Heart left ventricle (tissue), 16 donors: ENCODE measurements at regions not wholly inside any gene's neighbourhood (a gene's known extent, or its start where the extent isn't known, plus 50 kb on each side); places are given as distances from the start of the nearest gene placed in this dataset.

Source experiments
- ATAC-seq, 4 donors: fragments of 200-7000 bp; cut with Tn5 transposase; one replicate each; pipeline ENCODE4 v1.9.1; 2020 to 2022; ENCODE audit warnings: moderate library complexity in 4 of 4, mild to moderate bottlenecking in 3 of 4, moderate number of reproducible peaks in 1 of 4
- DNase-seq, 5 donors: peaks; one replicate each; pipeline ENCODE4 v3.0.0-alpha.2; 2020
- H3K27ac ChIP-seq, 12 donors: fragments of 200-600 bp; sonication (generic) in 4 of 12; one replicate each; pipeline versions ENCODE4 v1.5.0 to v1.8.0; 2016 to 2022; ENCODE audit warnings: mild to moderate bottlenecking in 2 of 12
- H3K27me3 ChIP-seq, 9 donors: fragments of 200-600 bp; sonication (generic) in 2 of 9; one replicate each; pipeline versions ENCODE4 v1.5.1 to v1.8.0; 2016 to 2022; ENCODE audit warnings: mild to moderate bottlenecking in 3 of 9
- H3K36me3 ChIP-seq, 9 donors: fragments of 200-600 bp; sonication (generic) in 2 of 9; one replicate each; pipeline versions ENCODE4 v1.5.0 to v1.8.0; 2018 to 2022; ENCODE audit warnings: mild to moderate bottlenecking in 2 of 9
- H3K4me1 ChIP-seq, 12 donors: fragments of 200-600 bp; sonication (generic) in 4 of 12; one replicate each; pipeline versions ENCODE4 v1.5.0 to v1.8.0; 2016 to 2022; ENCODE audit warnings: mild to moderate bottlenecking in 3 of 12
- H3K4me3 ChIP-seq, 12 donors: fragments of 200-600 bp; sonication (generic) in 4 of 12; one replicate each; pipeline versions ENCODE4 v1.5.0 to v1.8.0; 2017 to 2022; ENCODE audit warnings: mild to moderate bottlenecking in 9 of 12, moderate library complexity in 4 of 12
- H3K9me3 ChIP-seq, 12 donors: fragments of 200-600 bp; sonication (generic) in 4 of 12; one replicate each; pipeline versions ENCODE4 v1.5.0 to v1.8.0; 2016 to 2022; ENCODE audit warnings: mild to moderate bottlenecking in 1 of 12
- POLR2A ChIP-seq, 2 donors: fragments of 450-650 bp; IDR thresholded peaks; one replicate each; pipeline ENCODE4 v1.6.1; 2017; ENCODE audit warnings: antibody characterized with exemption in 2 of 2, mild to moderate bottlenecking in 2 of 2, moderate library complexity in 2 of 2
- WGBS, 4 donors: extraction: QIAGEN DNeasy Blood & Tissue Kit in 2 of 4; methylation state at CpG; one replicate each; pipeline versions ENCODE4 v1.1.5 to v1.1.7; 2013 to 2018; 5-methylcytosine and 5-hydroxymethylcytosine counted together
- intact Hi-C, 10 donors: fragments of 100-400 bp; cut with DNase I; formaldehyde crosslinking; loops; one replicate each; pipeline versions ENCODE4 v1.11.1 to v1.14.2; 2022
- TF ChIP-seq, protein P1 (sequence below), 12 donors: fragments of 200-600 bp; sonication (generic) in 4 of 12; IDR thresholded peaks; one replicate each; pipeline versions ENCODE4 v1.5.0 to v1.8.0; 2018 to 2022; ENCODE audit warnings: antibody characterized with exemption in 12 of 12, mild to moderate bottlenecking in 5 of 12
- donor health status: ischemic (EF 13 %, LVEDD 7.1; RV severe dilation, severe dysfunction).
- donor health status: healthy with polysubstance abuse.
- donor health status: DM: no; HTN: yes; CAD: no.
- donor health status: DM: no; HTN: no; CAD: no.
- donor health status: ischemic (EF 25% LVEDD 6.9; RV normal size, moderate dysfunction).
- donor health status: ischemic (EF 25% LVEDD 5.7; RV mildly dilated, moderate dysfunction).
- donor health status: healthy.
- donor health status: DM: yes; HTN: yes; CAD: no.
- donor health status: ischemic (EF 35%, LVEDD 5.7; RV mildly dilated, moderate dysfunction).
- donor health status: nonischemic (EF 11% LVEDD 7.7; RV severe dilation, severe dysfunction).
- donor health status: DM: yes; HTN: yes; CAD: no.
- donor health status: PGD.
- donor health status: ischemic (EF 29% LVEDD 5.4; RV normal size, mild dysfunction).
- donor health status: nonischemic (EF 23%, LVEDD 6.1; RV moderate dilation, normal function).

- TF ChIP-seq, protein P1, sequence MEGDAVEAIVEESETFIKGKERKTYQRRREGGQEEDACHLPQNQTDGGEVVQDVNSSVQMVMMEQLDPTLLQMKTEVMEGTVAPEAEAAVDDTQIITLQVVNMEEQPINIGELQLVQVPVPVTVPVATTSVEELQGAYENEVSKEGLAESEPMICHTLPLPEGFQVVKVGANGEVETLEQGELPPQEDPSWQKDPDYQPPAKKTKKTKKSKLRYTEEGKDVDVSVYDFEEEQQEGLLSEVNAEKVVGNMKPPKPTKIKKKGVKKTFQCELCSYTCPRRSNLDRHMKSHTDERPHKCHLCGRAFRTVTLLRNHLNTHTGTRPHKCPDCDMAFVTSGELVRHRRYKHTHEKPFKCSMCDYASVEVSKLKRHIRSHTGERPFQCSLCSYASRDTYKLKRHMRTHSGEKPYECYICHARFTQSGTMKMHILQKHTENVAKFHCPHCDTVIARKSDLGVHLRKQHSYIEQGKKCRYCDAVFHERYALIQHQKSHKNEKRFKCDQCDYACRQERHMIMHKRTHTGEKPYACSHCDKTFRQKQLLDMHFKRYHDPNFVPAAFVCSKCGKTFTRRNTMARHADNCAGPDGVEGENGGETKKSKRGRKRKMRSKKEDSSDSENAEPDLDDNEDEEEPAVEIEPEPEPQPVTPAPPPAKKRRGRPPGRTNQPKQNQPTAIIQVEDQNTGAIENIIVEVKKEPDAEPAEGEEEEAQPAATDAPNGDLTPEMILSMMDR (IDR thresholded peaks at IDR 0.05), result no peak
- H3K27ac ChIP-seq, result no peak overlapping the region
- intact Hi-C loops, result loop anchor here in 4 of 10 donors (5.0 to 10.0 kb wide), 4 partner anchors 45 to 338 kb away; no protein-coding TSS in a partner anchor
- no peaks in the 10 kb centered on the region for H3K27me3 ChIP-seq
- H3K36me3 ChIP-seq, result no peaks in the 10 kb centered on the region
- no peak for DNase-seq
- H3K4me1 ChIP-seq, result peaks cover 0 to 40% (median 20%) of the 10 kb centered on the region in 12 donors
- no peak for ATAC-seq
- 89 to 92% (median 91%) methylated on average over 5 to 6 of the region's 6 CpGs for WGBS, 4 donors
- no peaks in the 10 kb centered on the region for H3K9me3 ChIP-seq
- H3K4me3 ChIP-seq, result no peak overlapping the region
Observed at GRCh38 chr3:30356866-30357753, 249.3 kb upstream of the TGFBR2 start.

- H3K27me3 ChIP-seq, result no peaks in the 10 kb centered on the region
- no peak for TF ChIP-seq POLR2A (IDR thresholded peaks at IDR 0.05)
- TF ChIP-seq, protein P1 (IDR thresholded peaks at IDR 0.05), result no peak
- peaks cover 0 to 33% (median 20%) of the 10 kb centered on the region in 12 donors for H3K4me1 ChIP-seq
- no peak overlapping the region for H3K4me3 ChIP-seq
- no peaks in the 10 kb centered on the region for H3K36me3 ChIP-seq
- ATAC-seq, result no peak
- no peaks in the 10 kb centered on the region for H3K9me3 ChIP-seq
- no peak for DNase-seq
- 64 to 81% (median 78%) methylated on average over 2 of the region's 2 CpGs for WGBS, 4 donors
- intact Hi-C loops, result loop anchor here in 4 of 10 donors (5.0 to 10.0 kb wide), 4 partner anchors 44 to 337 kb away; no protein-coding TSS in a partner anchor
- H3K27ac ChIP-seq, result no peak overlapping the region
Observed at GRCh38 chr3:30357897-30358296, 248.5 kb upstream of the TGFBR2 start.

- H3K4me1 ChIP-seq, result peaks cover 0 to 24% (median 16%) of the 10 kb centered on the region in 12 donors
- WGBS, 4 donors, result 64 to 81% (median 79%) methylated on average over 3 of the region's 3 CpGs
- TF ChIP-seq, protein P1 (IDR thresholded peaks at IDR 0.05), result no peak
- no peak for TF ChIP-seq POLR2A (IDR thresholded peaks at IDR 0.05)
Observed at GRCh38 chr3:30358871-30359270, 247.5 kb upstream of the TGFBR2 start.

DNA sequence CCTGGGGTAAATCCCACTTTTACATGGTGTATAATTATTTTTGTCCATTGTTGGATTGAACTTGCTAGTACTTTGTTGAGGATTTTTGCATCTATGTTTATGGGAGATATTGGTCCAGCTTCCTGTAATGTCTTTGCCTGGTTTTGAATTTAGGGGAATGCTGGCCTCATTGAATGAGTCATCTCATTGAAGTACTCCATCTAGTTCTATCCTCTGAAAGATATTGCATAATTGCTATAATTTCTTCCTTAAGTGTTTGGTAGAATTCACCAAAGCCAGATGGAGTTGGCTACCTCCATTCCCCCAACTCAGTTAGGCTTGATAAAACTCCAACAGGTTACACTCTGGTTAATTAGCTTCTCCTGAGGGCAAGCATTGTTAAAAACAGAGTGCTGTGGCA, 237.4 kb upstream of the TGFBR2 start:
- Histone ChIP-seq H3K27me3 (no peaks in the 10 kb centered on the region), H3K4me3 (no peak overlapping the region), H3K36me3 (no peaks in the 10 kb centered on the region), H3K27ac (no peak overlapping the region), H3K9me3 (peaks cover 0 to 7% (median 0%) of the 10 kb centered on the region in 12 donors), H3K4me1 (peaks cover 0 to 15% (median 5%) of the 10 kb centered on the region in 12 donors)
- ATAC-seq (peak in 2 of 4 donors; percentile 34 to 56), DNase-seq (no peak)
- TF ChIP-seq, protein P1 (IDR thresholded peaks at IDR 0.05), result no peak
- TF ChIP-seq POLR2A (IDR thresholded peaks at IDR 0.05), result no peak
- intact Hi-C loops, result no loop called here

More at GRCh38 chr3:30358871-30359270, 247.5 kb upstream of the TGFBR2 start:
- H3K36me3 ChIP-seq, result no peaks in the 10 kb centered on the region
- ATAC-seq (no peak), DNase-seq (no peak)
- H3K27ac ChIP-seq, result no peak overlapping the region
- no peaks in the 10 kb centered on the region for H3K9me3 ChIP-seq
- intact Hi-C loops, result loop anchor here in 4 of 10 donors (5.0 to 10.0 kb wide), 4 partner anchors 43 to 336 kb away; no protein-coding TSS in a partner anchor
- H3K27me3 ChIP-seq, result no peaks in the 10 kb centered on the region
- H3K4me3 ChIP-seq, result no peak overlapping the region
